ENCODE measurements at regions not wholly inside any gene's neighbourhood (a gene's known extent, or its start where the extent isn't known, plus 50 kb on each side); places are given as distances from the start of the nearest gene placed in this dataset.
"Not testable (repeated sequence)": the region's sequence is repeated elsewhere in the genome, so short reads cannot be mapped to it uniquely, and the experiment has no call there.

- no peak for DNase-seq
Measured at GRCh38 chr10:11691319-11691755, 50.8 kb upstream of the ECHDC3 start.

GRCh38 chr10:11689945-11690736 lies 52.0 kb upstream of the ECHDC3 start:
- no peak for DNase-seq

GRCh38 chr10:11688448-11688795 lies 53.8 kb upstream of the ECHDC3 start:
- not testable (repeated sequence) for DNase-seq

- DNase-seq = no peak
Measured at GRCh38 chr10:11687779-11688447, 54.3 kb upstream of the ECHDC3 start.

GRCh38 chr10:11687357-11687771 lies 54.8 kb upstream of the ECHDC3 start:
- DNase-seq = no peak

GRCh38 chr10:11685787-11686218 lies 56.4 kb upstream of the ECHDC3 start:
- peak; percentile 86 to 93 (median 90) for DNase-seq

- peak; percentile 66 to 86 (median 80) for DNase-seq
Measured at GRCh38 chr10:11684717-11685645, 57.2 kb upstream of the ECHDC3 start.

- peak in 2 of 4 experiments; percentile 29 to 36 for DNase-seq
Measured at GRCh38 chr10:11684341-11684716, 57.9 kb upstream of the ECHDC3 start.

GRCh38 chr10:11683529-11684320 lies 58.5 kb upstream of the ECHDC3 start:
- peak in 2 of 4 experiments; percentile 33 to 35 for DNase-seq

- DNase-seq = no peak
Measured at GRCh38 chr10:11682851-11683250, 59.3 kb upstream of the ECHDC3 start.

- DNase-seq = peak in 1 of 4 experiments; percentile 24
Measured at GRCh38 chr10:11682267-11682683, 59.9 kb upstream of the ECHDC3 start.

- DNase-seq = no peak
Measured at GRCh38 chr10:11680496-11680895, 61.7 kb upstream of the ECHDC3 start.

- DNase-seq = no peak
Measured at GRCh38 chr10:11679946-11680345, 62.2 kb upstream of the ECHDC3 start.

GRCh38 chr10:11678074-11678793 lies 63.9 kb upstream of the ECHDC3 start:
- DNase-seq = peak; percentile 42 to 78 (median 72)

- no peak for DNase-seq
Measured at GRCh38 chr10:11677480-11677879, 64.7 kb upstream of the ECHDC3 start.

GRCh38 chr10:11673346-11674280 lies 62.2 kb upstream of the USP6NL start:
- DNase-seq = no peak

GRCh38 chr10:11672836-11673235 lies 61.4 kb upstream of the USP6NL start:
- no peak for DNase-seq

- DNase-seq = no peak
Measured at GRCh38 chr10:11670381-11670780, 58.9 kb upstream of the USP6NL start.

- DNase-seq = no peak
Measured at GRCh38 chr10:11668847-11669610, 57.6 kb upstream of the USP6NL start.

All from suppressor macrophage (primary cell).